Endothelial cell of umbilical vein (primary cell): ENCODE measurements at regions not wholly inside any gene's neighbourhood (a gene's known extent, or its start where the extent isn't known, plus 50 kb on each side); places are given as distances from the start of the nearest gene placed in this dataset.

Experiments
- BruUV-seq: library from RNA; stranded (reverse); fragments of 400-500 nt; replicated peaks from 2 replicates; lab custom pipeline; 2021; lab: Mats Ljungman, UMichigan
- CTCF ChIA-PET: fragments of 300-600, 350-600 bp; sonication (Branson Sonifier 250); formaldehyde crosslinking; loops from one replicate; lab custom pipeline; 2021; ENCODE audit warnings: antibody characterized with exemption, inconsistent platforms; lab: Charles Lee
- POLR2A ChIA-PET: fragments of 300-600, 350-600 bp; sonication (Branson Sonifier 250); formaldehyde crosslinking; loops from one replicate; lab custom pipeline; 2021; ENCODE audit warnings: antibody characterized with exemption, inconsistent platforms; lab: Charles Lee
- DNase-seq: peaks from one replicate; pipeline ENCODE4 v3.0.0-alpha.2; 2011; ENCODE audit warnings: low read depth, low spot score
- FAIRE-seq: peaks from 2 replicates; lab custom pipeline; 2011; peaks lifted over from hg19 to GRCh38; lab: Jason Lieb, UNC
- H2AFZ ChIP-seq: 2 replicates; pipeline ENCODE4 v1.6.0; 2012; ENCODE audit warnings: low read depth, low read length, control low read depth, inconsistent platforms
- H3K27ac ChIP-seq: 2 replicates; pipeline ENCODE4 v1.5.1; 2011; ENCODE audit warnings: low read depth, mild to moderate bottlenecking, control low read depth, low read length, moderate library complexity; ENCODE audit not compliant: insufficient read depth
- H3K27me3 ChIP-seq, 2 experiments: 2 replicates each; pipeline versions ENCODE4 v1.6.0 to v1.6.1; 2011; ENCODE audit warnings: low read length in 2 of 2, mixed read lengths in 1 of 2; ENCODE audit not compliant: control insufficient read depth in 2 of 2, insufficient read depth in 2 of 2
- H3K36me3 ChIP-seq, 2 experiments: 2 replicates in 1 of 2; 3 replicates in 1 of 2; pipeline ENCODE4 v1.5.1; 2011; ENCODE audit warnings: low read length in 2 of 2, mild to moderate bottlenecking in 1 of 2, moderate library complexity in 1 of 2; ENCODE audit not compliant: control insufficient read depth in 2 of 2, insufficient read depth in 2 of 2; ENCODE audit errors: extremely low read depth in 1 of 2
- H3K4me1 ChIP-seq: 3 replicates; pipeline ENCODE4 v1.5.1; 2011; ENCODE audit warnings: mild to moderate bottlenecking, low read length; ENCODE audit not compliant: control insufficient read depth, insufficient read depth; ENCODE audit errors: extremely low read depth
- H3K4me2 ChIP-seq: 2 replicates; pipeline ENCODE4 v1.6.1; 2011; ENCODE audit warnings: low read length, control low read depth, mixed read lengths; ENCODE audit not compliant: insufficient read depth
- H3K4me3 ChIP-seq, 3 experiments: fragments of 200-600 bp in 1 of 3; sonication (generic), shearing (Covaris generic) in 1 of 3; replicated peaks in 1 of 3; 2 replicates each; pipeline ENCODE4 v1.5.1; 2011 to 2016; ENCODE audit warnings: control low read depth in 3 of 3, low read length in 3 of 3, mild to moderate bottlenecking in 2 of 3, inconsistent platforms in 1 of 3, low read depth in 1 of 3, moderate library complexity in 1 of 3; ENCODE audit not compliant: insufficient read depth in 1 of 3
- H3K79me2 ChIP-seq: 2 replicates; pipeline ENCODE4 v1.6.0; 2012; ENCODE audit warnings: low read length, inconsistent platforms; ENCODE audit not compliant: control insufficient read depth, insufficient read depth
- H3K9ac ChIP-seq: replicated peaks from 2 replicates; pipeline ENCODE3; 2011; ENCODE audit warnings: low read length, control low read depth; ENCODE audit not compliant: insufficient read depth; ENCODE audit errors: extremely low read depth
- H3K9me1 ChIP-seq: replicated peaks from 3 replicates; pipeline ENCODE4 v1.6.0; 2011; ENCODE audit warnings: mild to moderate bottlenecking, low read length; ENCODE audit not compliant: control insufficient read depth, insufficient read depth; ENCODE audit errors: extremely low read depth
- H3K9me3 ChIP-seq: replicated peaks from 2 replicates; pipeline ENCODE4 v1.5.1; 2012; ENCODE audit warnings: low read length, inconsistent platforms; ENCODE audit not compliant: control insufficient read depth, insufficient read depth
- H4K20me1 ChIP-seq: replicated peaks from 2 replicates; pipeline ENCODE3; 2011; ENCODE audit warnings: mild to moderate bottlenecking, low read length; ENCODE audit not compliant: control insufficient read depth, insufficient read depth; ENCODE audit errors: extremely low read depth
- EZH2 ChIP-seq: IDR thresholded peaks from 2 replicates; pipeline ENCODE4 v1.6.1; 2012; ENCODE audit warnings: borderline replicate concordance, low read depth, mild to moderate bottlenecking, moderate library complexity, low read length, inconsistent platforms; ENCODE audit not compliant: severe bottlenecking
- FOS ChIP-seq: IDR thresholded peaks from 2 replicates; pipeline ENCODE4 v1.6.1; 2011; ENCODE audit warnings: mild to moderate bottlenecking, low read length, moderate library complexity, borderline replicate concordance; ENCODE audit not compliant: insufficient read depth
- GATA2 ChIP-seq: IDR thresholded peaks from 2 replicates; pipeline ENCODE4 v1.7.0; 2011; ENCODE audit warnings: low read depth, mild to moderate bottlenecking, moderate library complexity, mixed read lengths, low read length; ENCODE audit not compliant: insufficient read length, insufficient read depth
- JUN ChIP-seq: IDR thresholded peaks from 2 replicates; pipeline ENCODE4 v1.6.1; 2011; ENCODE audit warnings: borderline replicate concordance, low read depth; ENCODE audit not compliant: insufficient read length, insufficient read depth
- MYC ChIP-seq: IDR thresholded peaks from one replicate; pipeline ENCODE4 v1.6.1; 2011; ENCODE audit warnings: mild to moderate bottlenecking, low read depth, low read length
- POLR2A ChIP-seq: IDR thresholded peaks from 2 replicates; pipeline ENCODE4 v1.6.1; 2012; ENCODE audit warnings: low read depth, mild to moderate bottlenecking, control low read depth, low read length
- POLR2AphosphoS5 ChIP-seq: IDR thresholded peaks from 2 replicates; pipeline ENCODE4 v1.6.1; 2012; ENCODE audit warnings: low read depth, mild to moderate bottlenecking, control low read depth, low read length, moderate library complexity; ENCODE audit not compliant: insufficient read depth
- dilution Hi-C: fragments of 300-500 bp; cut with MboI; formaldehyde crosslinking; loops from one replicate; pipeline ENCODE4 v1.15.0; 2019; ENCODE audit warnings: low sequenced_read_pairs; ENCODE audit not compliant: extremely low pct_ligation_motif_present
- intact Hi-C: fragments of 100-400 bp; cut with micrococcal nuclease; formaldehyde crosslinking; loops from one replicate; pipeline ENCODE4 v1.10.0; 2022
- TF ChIP-seq, protein P1 (sequence below): IDR thresholded peaks from 2 replicates; pipeline ENCODE4 v1.6.1; 2011; ENCODE audit not compliant: insufficient read depth, insufficient read length
- TF ChIP-seq, protein P2 (sequence below), 2 donors: IDR thresholded peaks; 1 replicate in 1 of 2; 2 replicates in 1 of 2; pipeline ENCODE4 v1.5.1; 2011; ENCODE audit warnings: low read length in 2 of 2, mild to moderate bottlenecking in 2 of 2, moderate library complexity in 2 of 2, control low read depth in 1 of 2, inconsistent platforms in 1 of 2, low read depth in 1 of 2; ENCODE audit not compliant: insufficient read depth in 1 of 2; ENCODE audit errors: extremely low read depth in 1 of 2

- H3K4me2 ChIP-seq, result peak overlapping the region; percentile 58
- no TSS peak for BruUV-seq
- dilution Hi-C loops, result no loop called here
- no peaks in the 10 kb centered on the region for H3K9me1 ChIP-seq
- H2AFZ ChIP-seq, result peak overlapping the region; percentile 11
- no peak overlapping the region for H3K4me3 ChIP-seq
- DNase-seq, result peak; percentile 25
- ChIA-PET POLR2A (interaction anchor here (1.4 kb wide), 1 partner anchor 8 kb away, joined by 8 read pairs; no protein-coding TSS in a partner anchor), CTCF (interaction anchor here (1.3 to 2.6 kb wide), 6 partner anchors 9 to 242 kb away, joined by 3 to 25 read pairs (median 7); no protein-coding TSS in a partner anchor)
- H4K20me1 ChIP-seq, result no peaks in the 10 kb centered on the region
- peak; percentile 30 for TF ChIP-seq FOS
- TF ChIP-seq, protein P1, sequence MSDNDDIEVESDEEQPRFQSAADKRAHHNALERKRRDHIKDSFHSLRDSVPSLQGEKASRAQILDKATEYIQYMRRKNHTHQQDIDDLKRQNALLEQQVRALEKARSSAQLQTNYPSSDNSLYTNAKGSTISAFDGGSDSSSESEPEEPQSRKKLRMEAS, result no peak
- no peaks in the 10 kb centered on the region for H3K36me3 ChIP-seq
- intact Hi-C loops, result loop anchor here (1.0 to 5.0 kb wide), 5 partner anchors 9 to 216 kb away; no protein-coding TSS in a partner anchor
- H3K27ac ChIP-seq, result peak overlapping the region; percentile 87
- no peaks in the 10 kb centered on the region for H3K27me3 ChIP-seq
- H3K9me3 ChIP-seq, result no peaks in the 10 kb centered on the region
- FAIRE-seq, result peak; percentile 40
- no peaks in the 10 kb centered on the region for H3K79me2 ChIP-seq
- peaks cover 58% of the 10 kb centered on the region for H3K4me1 ChIP-seq
- peak overlapping the region; percentile 14 for H3K9ac ChIP-seq
Measured at GRCh38 chr3:39748763-39749162, 60.6 kb upstream of the MYRIP start.

DNA sequence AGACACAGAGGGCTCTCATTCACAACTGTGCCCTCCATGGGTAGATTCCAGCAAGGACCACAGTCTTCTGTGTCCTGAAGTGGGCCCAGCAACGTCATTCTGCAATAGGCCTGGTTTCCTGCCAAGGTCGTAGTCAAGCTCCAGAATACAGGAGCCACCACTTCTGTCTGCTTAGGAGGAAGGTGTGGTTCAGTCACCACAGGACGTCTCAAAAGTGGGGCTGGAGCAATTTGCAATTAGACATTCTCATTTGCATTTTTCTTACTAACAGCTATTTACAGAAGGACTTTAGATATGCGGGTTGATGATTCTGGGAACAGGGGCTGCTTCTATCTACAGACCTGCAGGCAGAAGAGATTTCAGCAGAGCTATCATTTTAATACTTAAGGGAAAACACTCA, 58.7 kb upstream of the MYRIP start:
- DNase-seq, result peak; percentile 30
- no peaks in the 10 kb centered on the region for H3K9me3 ChIP-seq
- POLR2A ChIA-PET, result no interaction called here

More for the DNA sequence above, 58.7 kb upstream of the MYRIP start:
- no peaks in the 10 kb centered on the region for H3K27me3 ChIP-seq
- peak overlapping the region; percentile 40 for H3K27ac ChIP-seq
- H3K9me1 ChIP-seq, result no peaks in the 10 kb centered on the region
- peaks cover 58% of the 10 kb centered on the region for H3K4me1 ChIP-seq
- CTCF ChIA-PET, result interaction anchor here (0.6 to 1.0 kb wide), 4 partner anchors 26 to 1594 kb away, joined by 3 to 4 read pairs (median 4); no protein-coding TSS in a partner anchor
- dilution Hi-C loops, result no loop called here
- no peak for TF ChIP-seq POLR2A
- no peak for TF ChIP-seq JUN
- no peak for TF ChIP-seq EZH2
- TF ChIP-seq, protein P1, result no peak
- TF ChIP-seq, protein P2, sequence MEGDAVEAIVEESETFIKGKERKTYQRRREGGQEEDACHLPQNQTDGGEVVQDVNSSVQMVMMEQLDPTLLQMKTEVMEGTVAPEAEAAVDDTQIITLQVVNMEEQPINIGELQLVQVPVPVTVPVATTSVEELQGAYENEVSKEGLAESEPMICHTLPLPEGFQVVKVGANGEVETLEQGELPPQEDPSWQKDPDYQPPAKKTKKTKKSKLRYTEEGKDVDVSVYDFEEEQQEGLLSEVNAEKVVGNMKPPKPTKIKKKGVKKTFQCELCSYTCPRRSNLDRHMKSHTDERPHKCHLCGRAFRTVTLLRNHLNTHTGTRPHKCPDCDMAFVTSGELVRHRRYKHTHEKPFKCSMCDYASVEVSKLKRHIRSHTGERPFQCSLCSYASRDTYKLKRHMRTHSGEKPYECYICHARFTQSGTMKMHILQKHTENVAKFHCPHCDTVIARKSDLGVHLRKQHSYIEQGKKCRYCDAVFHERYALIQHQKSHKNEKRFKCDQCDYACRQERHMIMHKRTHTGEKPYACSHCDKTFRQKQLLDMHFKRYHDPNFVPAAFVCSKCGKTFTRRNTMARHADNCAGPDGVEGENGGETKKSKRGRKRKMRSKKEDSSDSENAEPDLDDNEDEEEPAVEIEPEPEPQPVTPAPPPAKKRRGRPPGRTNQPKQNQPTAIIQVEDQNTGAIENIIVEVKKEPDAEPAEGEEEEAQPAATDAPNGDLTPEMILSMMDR (IDR thresholded peaks at IDR 0.05; ENCODE audit: extremely low read depth in 1 of 2, insufficient read depth in 1 of 2, low read depth in 1 of 2, low read length in 2 of 2), result no peak
- no peak for TF ChIP-seq GATA2
- no peak for TF ChIP-seq MYC
- no peak for TF ChIP-seq POLR2AphosphoS5
- intact Hi-C loops, result loop anchor here (10.0 kb wide), 1 partner anchor 1224 kb away; no protein-coding TSS in a partner anchor
- H3K9ac ChIP-seq, result no peak overlapping the region
- no peaks in the 10 kb centered on the region for H3K79me2 ChIP-seq
- H3K4me2 ChIP-seq, result no peak overlapping the region
- H4K20me1 ChIP-seq, result no peaks in the 10 kb centered on the region
- H3K4me3 ChIP-seq, result no peak overlapping the region
- peak overlapping the region; percentile 15 for H2AFZ ChIP-seq
- FAIRE-seq, result no peak
- no TSS peak for BruUV-seq
- H3K36me3 ChIP-seq, result no peaks in the 10 kb centered on the region
